Cardiac fibroblast (primary cell): ENCODE measurements at regions not wholly inside any gene's neighbourhood (a gene's known extent, or its start where the extent isn't known, plus 50 kb on each side); places are given as distances from the start of the nearest gene placed in this dataset.

Source experiments
- DNase-seq, 2 donors: peaks; one replicate each; pipeline versions ENCODE4 v3.0.0 to v3.0.0-alpha.2; 2010; ENCODE audit warnings: low read depth in 2 of 2
- H3K4me3 ChIP-seq, 2 donors: replicated peaks in 1 of 2; 1 replicate in 1 of 2; 2 replicates in 1 of 2; pipeline ENCODE4 v1.5.1; 2011; ENCODE audit warnings: low read depth in 2 of 2, low read length in 2 of 2, mild to moderate bottlenecking in 2 of 2, moderate library complexity in 1 of 2
- TF ChIP-seq, protein P1 (sequence below): IDR thresholded peaks from one replicate; pipeline ENCODE4 v1.5.1; 2011; ENCODE audit warnings: low read depth, mild to moderate bottlenecking, low read length, inconsistent platforms

GRCh38 chr3:106610362-106610959 is 741.6 kb upstream of the CBLB start:
- TF ChIP-seq, protein P1, sequence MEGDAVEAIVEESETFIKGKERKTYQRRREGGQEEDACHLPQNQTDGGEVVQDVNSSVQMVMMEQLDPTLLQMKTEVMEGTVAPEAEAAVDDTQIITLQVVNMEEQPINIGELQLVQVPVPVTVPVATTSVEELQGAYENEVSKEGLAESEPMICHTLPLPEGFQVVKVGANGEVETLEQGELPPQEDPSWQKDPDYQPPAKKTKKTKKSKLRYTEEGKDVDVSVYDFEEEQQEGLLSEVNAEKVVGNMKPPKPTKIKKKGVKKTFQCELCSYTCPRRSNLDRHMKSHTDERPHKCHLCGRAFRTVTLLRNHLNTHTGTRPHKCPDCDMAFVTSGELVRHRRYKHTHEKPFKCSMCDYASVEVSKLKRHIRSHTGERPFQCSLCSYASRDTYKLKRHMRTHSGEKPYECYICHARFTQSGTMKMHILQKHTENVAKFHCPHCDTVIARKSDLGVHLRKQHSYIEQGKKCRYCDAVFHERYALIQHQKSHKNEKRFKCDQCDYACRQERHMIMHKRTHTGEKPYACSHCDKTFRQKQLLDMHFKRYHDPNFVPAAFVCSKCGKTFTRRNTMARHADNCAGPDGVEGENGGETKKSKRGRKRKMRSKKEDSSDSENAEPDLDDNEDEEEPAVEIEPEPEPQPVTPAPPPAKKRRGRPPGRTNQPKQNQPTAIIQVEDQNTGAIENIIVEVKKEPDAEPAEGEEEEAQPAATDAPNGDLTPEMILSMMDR, result no peak
- no peak overlapping the region for H3K4me3 ChIP-seq
- peak in 1 of 2 donors; percentile 65 for DNase-seq

- no peak overlapping the region for H3K4me3 ChIP-seq
- DNase-seq, result no peak
- TF ChIP-seq, protein P1, result no peak
These were observed 742.3 kb upstream of the CBLB start for GRCh38 chr3:106611116-106611515.

GRCh38 chr3:106611841-106612240 is 743.0 kb upstream of the CBLB start:
- DNase-seq, result peak; percentile 51 to 85
- TF ChIP-seq, protein P1, result no peak
- H3K4me3 ChIP-seq, result no peak overlapping the region

DNA sequence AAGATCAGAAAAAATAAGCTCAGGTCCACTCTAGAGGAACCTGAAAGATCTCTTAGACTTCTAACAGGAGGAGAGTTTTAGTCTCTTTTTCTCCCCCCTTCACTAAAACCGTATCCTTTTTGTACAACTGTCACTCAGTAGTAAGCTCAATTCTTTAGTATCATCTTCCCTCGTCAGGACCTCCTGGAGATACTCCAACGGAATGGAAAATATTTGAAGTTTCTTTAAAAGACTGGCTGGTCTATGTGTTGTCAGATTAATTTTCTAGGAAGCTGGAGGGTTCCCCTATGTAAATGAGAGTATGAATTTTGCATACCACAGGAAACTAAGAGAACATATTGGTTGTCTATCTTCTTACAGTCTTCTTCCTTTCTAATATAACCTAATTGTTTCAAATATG is 747.7 kb upstream of the CBLB start:
- DNase-seq, result no peak
- H3K4me3 ChIP-seq, result no peak overlapping the region
- TF ChIP-seq, protein P1, result no peak

GRCh38 chr3:106617276-106617675 is 748.5 kb upstream of the CBLB start:
- peak in 1 of 2 donors; percentile 69 for DNase-seq
- H3K4me3 ChIP-seq, result no peak overlapping the region
- TF ChIP-seq, protein P1, result no peak

- TF ChIP-seq, protein P1, result no peak
- H3K4me3 ChIP-seq, result no peak overlapping the region
- no peak for DNase-seq
These were observed 751.8 kb upstream of the CBLB start for GRCh38 chr3:106620646-106621045.

- no peak for DNase-seq
- no peak overlapping the region for H3K4me3 ChIP-seq
- TF ChIP-seq, protein P1, result no peak
These were observed 753.1 kb upstream of the CCDC54 start for GRCh38 chr3:106624154-106624553.
